ENCODE measurements at regions not wholly inside any gene's neighbourhood (a gene's known extent, or its start where the extent isn't known, plus 50 kb on each side); places are given as distances from the start of the nearest gene placed in this dataset.
A peak's percentile ranks its signal among the peaks of the same experiment; 100 is the strongest.

GRCh38 chr7:1286946-1287645 is 54.4 kb downstream of the UNCX start:
- DNase-seq, result no peak

GRCh38 chr7:1287752-1288201 is 55.1 kb downstream of the UNCX start:
- no peak for DNase-seq

GRCh38 chr7:1288390-1288995 is 55.8 kb downstream of the UNCX start:
- no peak for DNase-seq

- peak; percentile 27 for DNase-seq
Measured at GRCh38 chr7:1288996-1289551, 56.4 kb downstream of the UNCX start.

- DNase-seq, result no peak
Measured at GRCh38 chr7:1289666-1290025, 57.0 kb downstream of the UNCX start.

- DNase-seq, result peak; percentile 83
Measured at GRCh38 chr7:1290026-1290678, 57.5 kb downstream of the UNCX start.

- DNase-seq, result no peak
Measured at GRCh38 chr7:1290679-1291356, 58.1 kb downstream of the UNCX start.

GRCh38 chr7:1291357-1291689 is 58.7 kb downstream of the UNCX start:
- DNase-seq, result no peak

GRCh38 chr7:1291845-1292765 is 59.4 kb downstream of the UNCX start:
- DNase-seq, result no peak

- no peak for DNase-seq
Measured at GRCh38 chr7:1292972-1293830, 60.5 kb downstream of the UNCX start.

GRCh38 chr7:1293950-1294411 is 61.3 kb downstream of the UNCX start:
- no peak for DNase-seq

- no peak for DNase-seq
Measured at GRCh38 chr7:1295776-1296355, 63.2 kb downstream of the UNCX start.

GRCh38 chr7:1296356-1296981 is 63.8 kb downstream of the UNCX start:
- peak; percentile 21 for DNase-seq

GRCh38 chr7:1297017-1297960 is 64.6 kb downstream of the UNCX start:
- DNase-seq, result no peak

- DNase-seq, result no peak
Measured at GRCh38 chr7:1298051-1298930, 65.6 kb downstream of the UNCX start.

- no peak for DNase-seq
Measured at GRCh38 chr7:1298931-1299885, 66.5 kb downstream of the UNCX start.

GRCh38 chr7:1300206-1300605 is 67.5 kb downstream of the UNCX start:
- no peak for DNase-seq

All from left hindlimb (tissue), 1 donor.